HG03571 (cell line): ENCODE measurements at regions not wholly inside any gene's neighbourhood (a gene's known extent, or its start where the extent isn't known, plus 50 kb on each side); places are given as distances from the start of the nearest gene placed in this dataset.

Experiments used
- ATAC-seq: cut with Tn5 transposase; IDR thresholded peaks from one replicate; pipeline ENCODE4 v1.9.1; 2021; ENCODE audit not compliant: unreplicated experiment

DNA sequence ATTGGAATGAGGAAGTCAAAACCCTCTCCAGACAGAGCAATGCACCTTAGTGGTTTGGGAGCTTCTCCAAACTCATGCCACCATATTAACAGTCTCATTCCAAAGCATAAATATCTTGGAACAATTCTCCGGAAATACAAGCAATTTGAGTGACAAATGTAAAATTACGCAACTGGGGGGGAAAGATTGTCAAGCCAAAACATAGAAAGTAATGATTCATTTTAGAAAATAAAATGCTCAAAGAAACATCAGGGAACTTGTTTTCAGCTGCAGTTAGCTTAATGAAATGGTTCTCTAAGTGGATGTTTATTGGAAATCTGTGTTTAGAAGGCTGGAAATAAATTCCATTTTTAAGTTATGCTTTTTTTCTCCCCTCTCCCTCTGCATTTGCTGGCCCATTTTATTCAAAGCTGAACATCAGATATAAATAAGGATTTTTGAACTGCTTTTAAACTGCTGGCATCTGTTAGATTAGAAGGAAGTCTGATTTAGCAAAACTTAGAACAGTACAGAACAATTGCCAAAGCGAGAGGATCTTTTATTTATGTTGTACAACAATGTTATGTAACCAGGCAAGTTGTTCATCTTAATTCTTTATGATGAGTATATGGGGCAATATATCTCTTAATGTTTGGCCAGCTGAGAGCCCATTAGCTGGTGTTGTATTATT lies 551.9 kb downstream of the PRELID2 start:
- ATAC-seq, result no peak

DNA sequence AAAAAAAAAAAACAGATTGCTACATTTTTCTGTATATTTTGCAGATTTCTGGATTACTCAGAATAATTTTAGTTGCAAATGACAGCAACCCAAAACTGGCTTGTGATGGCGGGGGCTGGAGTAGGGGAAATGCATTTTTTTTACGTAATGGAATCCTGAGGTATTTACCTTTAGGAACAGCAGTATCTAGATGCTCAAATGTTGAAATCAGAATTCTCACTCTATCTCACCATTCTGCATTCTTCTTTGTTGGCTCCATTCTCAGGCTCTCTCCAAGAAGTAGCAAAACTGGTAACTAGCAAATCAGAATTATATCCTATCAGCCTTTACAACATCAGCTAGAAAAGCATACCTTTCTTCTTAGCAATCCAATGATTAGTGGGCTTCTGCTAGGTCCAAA lies 554.3 kb downstream of the PRELID2 start:
- ATAC-seq, result no peak

DNA sequence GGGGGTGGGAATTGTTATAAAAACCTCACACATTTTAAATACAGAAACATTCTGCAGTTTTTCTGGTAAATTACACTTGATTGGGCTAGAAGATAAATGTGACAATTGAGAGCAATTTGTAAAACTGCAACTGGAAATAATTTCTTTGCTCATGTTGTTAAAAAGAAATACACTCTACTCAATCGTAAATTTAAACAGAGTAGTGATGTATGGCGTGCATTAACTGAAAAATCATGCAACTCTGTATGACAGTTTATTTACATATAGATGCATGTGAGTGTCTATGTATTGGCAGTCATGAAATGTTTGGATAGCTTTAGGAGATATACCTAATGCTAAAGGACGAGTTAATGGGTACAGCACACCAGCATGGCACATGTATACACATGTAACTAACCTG lies 554.9 kb downstream of the PRELID2 start:
- ATAC-seq, result no peak

DNA sequence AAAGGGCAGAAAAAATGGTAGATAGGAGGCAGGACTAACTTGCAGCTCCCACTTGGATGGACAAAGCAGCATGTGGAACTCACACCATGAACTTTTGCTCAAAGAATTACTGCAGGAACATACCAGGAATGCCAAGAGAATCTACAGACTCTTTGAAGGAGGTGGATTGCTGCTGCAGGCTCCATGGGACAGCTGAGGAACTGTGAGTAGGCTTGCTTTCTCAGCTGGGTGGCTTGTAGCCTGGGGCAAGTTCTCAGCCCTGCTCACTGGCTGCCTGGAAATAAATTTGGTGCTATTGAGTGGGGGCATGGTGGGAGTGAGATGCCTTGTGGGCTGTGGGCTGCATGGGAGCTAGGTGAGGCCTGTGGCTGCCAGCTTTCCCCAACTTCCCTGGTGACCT lies 574.5 kb downstream of the PRELID2 start:
- no peak for ATAC-seq

DNA sequence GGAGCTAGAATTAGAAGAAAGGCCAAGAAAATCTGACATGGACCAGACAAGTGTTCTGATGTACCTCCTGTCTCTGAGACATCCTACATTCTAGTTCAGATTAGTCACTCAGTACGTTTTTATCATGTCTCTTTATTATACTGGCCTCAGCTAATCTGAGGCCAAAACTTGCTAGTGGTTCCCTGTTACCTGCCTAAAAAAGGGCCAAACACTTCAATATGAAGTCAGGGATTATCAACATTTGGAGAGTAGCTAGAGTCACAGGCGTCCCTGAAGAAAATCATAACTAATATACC lies 587.4 kb downstream of the PRELID2 start:
- ATAC-seq, result no peak

DNA sequence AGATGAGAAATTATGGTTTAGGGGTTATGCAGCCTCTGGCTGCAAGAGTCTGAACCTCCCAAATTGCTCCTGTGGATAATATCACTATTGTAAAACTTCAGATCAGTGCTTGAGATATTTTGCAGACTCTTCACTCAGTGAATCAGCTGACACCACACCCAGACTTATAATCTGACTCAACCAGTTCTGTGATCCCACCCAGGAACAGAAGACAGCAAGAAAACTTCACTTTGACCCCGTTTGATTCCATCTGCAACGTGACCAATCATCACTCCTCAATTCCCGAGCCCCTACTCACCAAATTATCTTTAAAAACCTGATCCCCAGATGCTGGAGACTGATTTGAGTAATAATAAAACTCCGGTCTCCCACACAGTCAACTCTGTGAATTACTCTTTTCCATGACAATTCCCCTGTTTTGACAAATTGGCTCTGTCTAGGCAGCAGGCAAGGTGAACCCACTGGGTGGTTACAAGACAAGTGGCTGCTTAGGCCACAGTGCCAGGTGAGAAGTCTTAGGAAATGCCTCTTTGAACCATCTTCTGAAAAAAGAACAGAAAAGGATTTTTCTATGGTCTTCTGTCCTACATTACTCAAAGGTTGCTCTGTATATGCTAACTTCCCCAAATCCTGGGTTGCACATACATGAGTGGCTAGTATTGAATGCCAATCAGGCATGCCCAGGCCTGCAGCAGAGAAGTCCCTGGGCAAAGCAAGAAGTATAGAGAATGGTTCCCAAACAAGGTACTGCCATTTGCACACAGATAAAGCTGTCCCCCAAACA lies 588.0 kb downstream of the PRELID2 start:
- no peak for ATAC-seq

DNA sequence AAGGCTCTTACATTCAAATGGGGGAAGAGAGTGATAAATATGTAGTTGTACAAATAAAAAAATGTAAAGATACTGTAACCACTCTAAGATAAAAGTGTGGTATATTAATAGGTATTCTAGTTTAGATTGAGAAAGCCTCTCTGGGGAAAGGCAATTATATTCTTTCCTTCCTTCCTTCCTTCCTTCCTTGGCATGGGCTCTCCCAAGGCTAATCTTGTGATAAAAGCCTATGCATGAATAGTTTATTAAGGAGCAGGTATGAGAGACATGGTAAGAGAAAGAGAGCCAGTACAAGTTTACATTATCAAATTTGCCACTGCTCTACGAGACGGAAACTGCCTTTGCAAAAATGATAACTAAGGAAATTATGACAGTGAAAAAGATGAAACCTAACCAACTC lies 588.8 kb downstream of the PRELID2 start:
- no peak for ATAC-seq

DNA sequence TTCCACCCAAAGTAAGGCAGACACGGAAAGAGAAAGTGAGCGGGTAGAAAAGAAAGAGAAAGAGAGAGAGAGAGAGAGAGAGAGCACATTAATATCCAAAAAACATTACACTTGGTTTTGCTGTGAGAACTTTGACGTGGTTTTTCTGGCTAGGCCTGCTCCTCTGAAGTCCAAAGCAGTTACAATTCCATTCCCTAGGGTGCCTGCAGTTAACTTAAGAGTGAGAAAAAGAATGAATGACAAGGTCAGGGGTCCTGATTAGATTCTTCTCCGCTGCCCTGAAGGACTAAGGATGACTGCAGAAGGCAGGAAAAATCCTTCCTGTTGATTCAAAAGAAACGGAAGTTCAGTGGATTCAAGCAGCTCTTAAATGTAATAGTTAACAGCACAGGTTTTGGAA lies 589.8 kb downstream of the PRELID2 start:
- ATAC-seq, result no peak

DNA sequence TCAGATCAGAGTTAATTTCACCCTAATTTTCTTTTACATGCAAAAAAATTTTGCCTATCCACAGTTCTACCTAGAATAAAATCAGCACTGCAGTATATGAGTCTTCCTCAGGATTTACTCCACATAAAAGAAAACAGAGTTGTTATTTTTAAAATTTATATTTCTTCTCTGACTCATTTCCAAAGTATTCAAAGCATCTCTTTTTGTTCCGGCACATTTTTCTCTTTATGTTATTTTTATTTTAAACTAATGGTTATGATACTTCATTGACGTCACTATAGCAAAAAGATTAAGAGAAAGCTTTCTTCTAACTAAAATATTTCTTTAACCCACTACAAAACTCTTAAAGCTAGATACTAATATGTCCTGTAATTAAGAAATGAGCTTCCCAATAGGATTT lies 590.4 kb downstream of the PRELID2 start:
- no peak for ATAC-seq

DNA sequence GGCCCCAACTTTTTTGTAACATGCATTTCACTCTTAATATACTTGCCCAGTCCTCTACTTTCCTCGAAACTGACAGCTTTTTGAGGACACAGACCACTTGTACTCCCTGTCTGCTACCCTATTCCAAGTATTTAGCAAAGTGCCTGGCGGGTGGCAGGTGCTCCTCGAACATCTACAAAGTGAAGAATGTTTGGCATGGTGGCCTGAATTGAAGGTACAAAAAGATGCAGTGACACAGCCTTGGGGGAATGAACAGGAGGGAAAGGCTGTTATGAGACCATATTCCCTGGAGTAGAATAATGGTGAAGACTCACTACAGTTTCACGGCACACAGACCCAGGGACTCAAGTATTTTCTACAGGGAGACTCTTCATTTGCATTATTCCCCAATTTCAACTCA lies 590.9 kb downstream of the PRELID2 start:
- ATAC-seq, result no peak

DNA sequence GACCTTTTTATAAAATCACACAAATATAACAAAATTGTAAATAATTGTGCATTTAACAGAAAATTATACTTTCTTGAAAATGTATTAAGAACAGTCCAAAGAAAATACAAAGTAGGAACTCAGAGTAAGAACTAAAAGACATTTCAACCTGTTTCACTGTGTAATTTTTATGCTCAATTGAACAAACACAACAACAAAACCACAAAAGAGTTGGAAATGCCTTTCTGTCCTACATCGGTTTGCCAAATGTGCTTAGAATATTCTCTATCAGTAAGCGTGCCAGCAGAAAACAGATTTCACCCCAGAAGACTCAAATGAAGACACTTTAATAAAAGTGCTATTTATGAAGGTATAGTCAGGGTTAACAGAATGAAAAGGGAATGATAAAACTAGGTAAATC lies 592.1 kb downstream of the PRELID2 start:
- ATAC-seq, result no peak

DNA sequence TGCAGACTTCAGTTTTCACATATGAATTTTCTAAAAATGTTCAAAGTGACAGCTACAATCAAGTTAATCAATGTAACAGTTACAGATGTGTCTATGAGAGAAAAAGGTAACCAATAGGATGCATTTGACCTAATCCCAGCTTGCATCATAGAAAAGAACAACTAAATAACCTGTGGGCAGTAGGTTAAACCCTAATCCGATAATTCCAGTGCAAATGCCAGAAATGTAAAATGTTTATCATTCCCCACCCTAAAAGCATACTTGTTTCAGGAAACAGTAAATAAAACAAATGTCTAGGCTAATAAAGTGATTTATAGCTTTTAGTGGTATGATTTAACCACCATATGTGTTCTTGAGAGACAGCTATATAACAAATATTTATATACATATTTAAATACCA lies 592.6 kb downstream of the PRELID2 start:
- no peak for ATAC-seq

DNA sequence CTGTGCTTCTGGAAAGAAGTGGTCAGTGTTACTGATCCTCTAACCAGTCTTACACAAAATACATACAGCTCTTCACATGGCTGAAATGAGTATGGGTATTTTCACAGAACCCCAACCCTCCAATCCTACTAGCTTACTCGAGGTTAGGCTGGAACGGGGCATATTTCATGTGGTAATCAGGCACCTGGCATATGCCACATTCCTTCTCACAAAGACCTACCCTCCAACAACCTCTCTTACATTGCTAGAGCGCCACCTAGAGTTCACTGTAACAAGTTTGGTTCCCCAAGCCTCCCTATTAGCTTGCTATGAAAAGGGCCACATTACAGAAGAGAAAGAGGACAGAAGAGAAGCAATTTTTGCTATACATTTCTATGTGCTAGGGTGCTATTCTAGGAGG lies 597.3 kb downstream of the PRELID2 start:
- no peak for ATAC-seq

DNA sequence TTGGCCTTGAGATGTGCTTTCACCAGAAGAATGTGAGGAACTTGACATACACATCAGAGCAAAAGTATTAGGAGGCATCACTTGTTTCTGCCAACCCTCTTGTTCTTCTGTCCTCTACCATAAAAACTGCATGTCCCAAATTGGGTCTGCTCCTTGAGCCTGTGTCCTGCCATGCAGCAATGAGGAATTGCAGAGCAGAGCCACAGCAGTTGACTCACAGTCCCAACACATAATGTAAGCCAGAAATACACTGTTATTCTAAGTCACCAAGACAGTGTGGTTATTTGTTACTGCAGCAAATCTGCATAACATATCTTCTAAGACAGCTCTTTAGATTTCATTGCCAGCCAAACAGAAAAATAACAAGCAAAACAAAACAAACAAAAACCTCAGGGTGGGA lies 598.2 kb downstream of the PRELID2 start:
- no peak for ATAC-seq

DNA sequence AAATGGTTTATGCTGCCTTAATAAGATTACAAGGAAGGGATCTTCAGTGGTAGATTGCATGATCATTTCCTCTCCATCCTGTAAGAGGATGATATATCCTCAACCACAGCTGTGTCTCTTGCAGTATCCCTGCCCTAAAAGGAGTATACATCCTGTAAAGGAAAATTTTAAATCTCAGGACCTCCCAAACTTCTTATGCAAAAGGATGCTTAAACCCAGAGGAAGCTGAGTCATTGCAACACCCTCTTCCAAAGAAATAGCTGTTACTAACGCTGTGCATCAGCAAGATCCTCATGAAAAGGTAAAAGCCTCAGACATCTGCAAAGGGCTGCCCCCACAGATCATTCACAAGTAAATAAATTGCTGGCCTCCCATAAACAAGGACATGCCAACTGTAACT lies 599.0 kb downstream of the PRELID2 start:
- no peak for ATAC-seq

DNA sequence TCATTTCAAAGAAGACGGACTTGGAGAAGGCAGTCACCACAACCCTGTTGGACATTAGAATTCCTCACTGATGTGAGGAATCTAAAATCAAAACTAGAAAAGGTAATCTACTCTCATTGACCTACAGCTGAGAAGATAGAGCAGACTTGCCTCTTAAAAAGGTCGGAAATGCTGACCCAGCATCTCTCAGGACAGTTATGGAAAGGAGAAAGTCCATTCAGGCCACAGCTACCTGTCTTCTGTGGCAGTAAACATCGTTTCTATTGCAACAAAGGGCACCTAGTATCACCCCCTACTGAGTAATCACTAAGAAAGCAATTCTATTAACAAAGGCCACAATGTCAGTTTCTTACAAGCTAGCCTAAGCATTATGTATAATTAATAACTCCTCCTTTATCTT lies 601.7 kb downstream of the PRELID2 start:
- ATAC-seq, result no peak

DNA sequence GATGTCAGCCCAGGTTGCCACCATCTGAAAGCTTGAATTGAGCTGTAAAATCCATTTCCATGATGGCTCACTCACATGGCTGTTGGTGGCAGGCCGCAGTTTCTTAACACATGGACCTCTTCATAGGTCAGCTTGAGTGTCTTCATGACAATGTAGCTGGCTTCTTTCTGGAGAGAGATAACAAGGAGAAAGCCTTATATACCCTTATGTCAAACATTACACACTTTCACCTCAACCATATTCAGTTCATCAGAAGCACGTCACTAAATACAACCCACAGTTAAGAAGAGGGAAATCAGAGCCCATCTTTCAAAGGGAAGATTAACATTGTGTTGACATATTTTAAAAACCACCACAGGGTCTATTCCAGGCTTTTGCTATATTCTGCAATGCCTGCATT lies 604.4 kb downstream of the PRELID2 start:
- ATAC-seq, result no peak

DNA sequence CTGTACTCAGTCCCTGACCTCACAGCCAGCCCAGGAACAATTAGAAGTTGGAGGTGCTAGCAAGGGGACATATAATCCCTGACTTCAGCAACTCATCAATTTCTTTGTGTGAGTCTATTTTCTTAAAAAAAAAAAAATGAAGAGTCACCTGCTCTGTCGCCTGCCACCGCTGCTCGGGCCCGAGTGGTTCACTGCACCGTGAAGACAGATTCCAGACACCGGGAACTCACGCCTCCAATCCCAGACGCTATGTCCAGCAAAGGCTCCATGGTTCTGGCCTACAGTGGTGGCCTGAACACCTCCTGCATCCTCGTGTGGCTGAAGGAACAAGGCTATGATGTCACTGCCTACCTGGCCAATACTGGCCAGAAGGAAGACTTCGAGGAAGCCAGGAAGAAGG lies 606.6 kb downstream of the PRELID2 start:
- no peak for ATAC-seq

DNA sequence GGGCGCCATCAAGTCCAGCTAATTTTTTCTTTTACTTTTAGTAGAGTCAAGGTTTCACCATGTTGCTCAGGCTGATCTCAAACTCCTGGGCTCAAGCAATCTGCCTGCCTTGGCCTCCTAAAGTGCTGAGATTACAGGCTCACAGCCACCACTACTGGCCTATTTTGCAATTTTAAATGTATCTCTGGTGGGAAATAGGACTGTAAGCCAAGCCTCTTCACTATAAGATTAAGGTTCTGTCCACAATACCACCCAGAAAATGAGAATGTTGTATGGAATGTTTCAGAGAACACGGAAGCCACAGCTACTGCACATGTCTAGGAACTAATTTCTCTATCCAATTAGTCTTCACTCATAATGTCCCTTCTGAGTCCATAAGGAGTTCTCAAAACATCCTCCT lies 607.3 kb downstream of the PRELID2 start:
- ATAC-seq, result no peak

DNA sequence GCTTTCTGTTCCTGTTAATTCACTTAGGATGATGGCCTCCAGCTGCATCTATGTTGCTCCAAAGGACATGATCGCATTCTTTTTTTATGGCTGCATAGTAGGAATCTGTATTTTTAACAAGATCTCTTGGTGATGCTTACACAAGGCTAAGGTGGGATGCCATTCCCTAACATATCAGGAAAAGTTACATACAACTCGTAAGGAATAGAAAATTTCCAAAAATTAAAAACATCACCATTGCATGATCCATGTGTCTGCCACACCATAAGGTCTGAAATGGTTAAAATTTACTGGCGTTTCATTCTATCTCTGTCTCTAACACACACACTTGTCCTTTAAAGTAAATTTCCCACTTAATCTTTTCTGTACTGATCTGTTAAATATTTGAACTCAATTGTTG lies 608.4 kb downstream of the PRELID2 start:
- no peak for ATAC-seq

DNA sequence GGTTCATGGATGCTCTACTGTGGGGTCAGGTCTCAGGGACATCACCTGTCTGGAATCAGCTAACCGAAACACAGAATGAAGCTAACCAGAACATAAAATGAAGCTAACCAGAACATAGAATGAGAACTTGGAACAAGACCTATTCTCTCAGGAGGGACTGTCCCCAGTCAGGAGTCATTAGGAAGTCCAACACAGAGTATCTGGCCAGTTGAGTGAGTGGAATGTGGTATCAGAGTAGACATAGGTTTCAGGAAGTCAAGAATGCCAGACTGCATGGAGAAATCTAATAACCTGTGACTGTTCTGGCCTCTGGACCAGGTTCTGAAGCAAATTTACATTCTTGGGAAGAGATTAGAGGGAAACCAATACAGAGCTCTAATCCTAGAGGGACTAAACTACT lies 609.6 kb downstream of the PRELID2 start:
- ATAC-seq, result no peak

DNA sequence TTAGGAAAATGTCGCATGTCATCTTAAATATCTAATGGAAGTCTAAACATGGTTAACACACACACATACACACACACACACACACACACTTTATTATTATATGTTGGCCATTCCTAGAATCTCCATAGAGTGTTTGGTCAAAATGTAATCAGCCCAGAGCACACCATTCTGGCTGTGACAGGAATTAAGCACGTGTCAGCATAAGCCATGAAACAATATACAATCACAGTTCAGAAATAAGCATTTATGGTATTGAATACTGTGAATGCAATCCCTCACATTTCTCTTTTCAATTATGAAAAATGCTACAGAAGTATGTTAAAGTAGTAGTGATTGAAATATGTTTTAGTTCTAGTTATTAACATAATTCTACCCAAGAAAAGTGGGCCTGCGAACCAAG lies 611.6 kb downstream of the PRELID2 start:
- ATAC-seq, result no peak

DNA sequence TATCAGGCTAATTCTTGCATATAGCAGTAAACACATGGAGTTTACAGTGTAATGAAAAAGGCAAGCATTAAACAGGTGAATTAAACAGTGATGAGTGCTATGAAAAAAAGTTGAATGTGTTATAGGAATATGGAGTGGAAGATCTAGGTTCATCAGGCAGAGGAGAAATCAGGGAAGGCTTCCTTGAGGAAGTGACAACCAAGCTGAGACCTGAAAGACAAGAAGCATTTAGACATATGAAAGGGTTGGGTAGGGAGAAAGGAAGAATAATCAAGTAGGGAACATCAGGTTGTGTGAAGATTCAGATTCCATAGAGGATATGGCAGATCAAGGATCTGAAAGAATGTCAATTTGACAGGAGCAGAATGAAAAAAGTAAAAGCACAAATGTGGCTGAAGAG lies 612.5 kb downstream of the PRELID2 start:
- ATAC-seq, result no peak
